Vagina (tissue), 2 donors: ENCODE measurements at regions not wholly inside any gene's neighbourhood (a gene's known extent, or its start where the extent isn't known, plus 50 kb on each side); places are given as distances from the start of the nearest gene placed in this dataset.

ENCODE experiments used
- POLR2A ChIP-seq, 2 donors: fragments of 450-650 bp; IDR thresholded peaks; one replicate each; pipeline ENCODE4 v1.6.1; 2017; ENCODE audit warnings: antibody characterized with exemption in 2 of 2, mild to moderate bottlenecking in 2 of 2, moderate library complexity in 2 of 2
- POLR2AphosphoS5 ChIP-seq, 2 donors: sonication (generic); formaldehyde crosslinking; IDR thresholded peaks; one replicate each; pipeline ENCODE4 v1.9.0; 2017; ENCODE audit warnings: antibody characterized with exemption in 2 of 2, mild to moderate bottlenecking in 2 of 2, low read depth in 1 of 2; ENCODE audit not compliant: insufficient read depth in 1 of 2
- TF ChIP-seq, protein P1 (sequence below), 3 experiments: fragments of 450-650 bp in 2 of 3; fragments of 200-600 bp in 1 of 3; sonication (generic) in 1 of 3; IDR thresholded peaks; one replicate each; pipeline ENCODE4 v1.5.1; 2017 to 2019; ENCODE audit warnings: antibody characterized with exemption in 3 of 3, mild to moderate bottlenecking in 2 of 3, moderate library complexity in 2 of 3

DNA sequence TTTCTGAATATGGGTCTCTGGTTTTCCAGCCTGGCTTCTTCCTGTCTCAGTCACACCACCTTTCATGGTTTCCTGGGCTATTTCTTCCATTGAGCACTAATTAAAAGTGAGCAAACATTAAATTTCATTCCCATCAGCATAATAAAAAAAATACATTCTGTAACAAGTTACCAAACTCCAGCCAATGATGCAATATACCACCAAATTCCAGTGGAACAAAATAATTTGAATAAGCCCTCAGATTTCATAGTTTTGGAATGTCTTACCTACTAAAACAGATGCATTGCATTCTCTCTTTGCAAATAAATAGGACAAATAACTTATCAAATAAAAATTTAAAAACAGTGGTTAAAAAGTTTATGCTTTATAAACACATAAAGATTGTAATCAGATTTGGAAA lies 97.8 kb upstream of the PRDM1 start:
- TF ChIP-seq, protein P1, sequence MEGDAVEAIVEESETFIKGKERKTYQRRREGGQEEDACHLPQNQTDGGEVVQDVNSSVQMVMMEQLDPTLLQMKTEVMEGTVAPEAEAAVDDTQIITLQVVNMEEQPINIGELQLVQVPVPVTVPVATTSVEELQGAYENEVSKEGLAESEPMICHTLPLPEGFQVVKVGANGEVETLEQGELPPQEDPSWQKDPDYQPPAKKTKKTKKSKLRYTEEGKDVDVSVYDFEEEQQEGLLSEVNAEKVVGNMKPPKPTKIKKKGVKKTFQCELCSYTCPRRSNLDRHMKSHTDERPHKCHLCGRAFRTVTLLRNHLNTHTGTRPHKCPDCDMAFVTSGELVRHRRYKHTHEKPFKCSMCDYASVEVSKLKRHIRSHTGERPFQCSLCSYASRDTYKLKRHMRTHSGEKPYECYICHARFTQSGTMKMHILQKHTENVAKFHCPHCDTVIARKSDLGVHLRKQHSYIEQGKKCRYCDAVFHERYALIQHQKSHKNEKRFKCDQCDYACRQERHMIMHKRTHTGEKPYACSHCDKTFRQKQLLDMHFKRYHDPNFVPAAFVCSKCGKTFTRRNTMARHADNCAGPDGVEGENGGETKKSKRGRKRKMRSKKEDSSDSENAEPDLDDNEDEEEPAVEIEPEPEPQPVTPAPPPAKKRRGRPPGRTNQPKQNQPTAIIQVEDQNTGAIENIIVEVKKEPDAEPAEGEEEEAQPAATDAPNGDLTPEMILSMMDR (IDR thresholded peaks at IDR 0.05), result no peak
- TF ChIP-seq POLR2A (IDR thresholded peaks at IDR 0.05) (no peak), POLR2AphosphoS5 (IDR thresholded peaks at IDR 0.05; ENCODE audit: insufficient read depth in 1 of 2, low read depth in 1 of 2) (no peak)
